ENCODE measurements at regions not wholly inside any gene's neighbourhood (a gene's known extent, or its start where the extent isn't known, plus 50 kb on each side); places are given as distances from the start of the nearest gene placed in this dataset.

GRCh38 chr1:234970401-234970730 is 158.3 kb downstream of the TOMM20 start:
- DNase-seq (ENCODE audit: low read depth): no peak
- in situ Hi-C loops (cut with HindIII; ENCODE audit: low pct_unique_long_range_greater_than_20kb, low sequenced_read_pairs): loop anchor here (25.0 kb wide), 2 partner anchors 258 to 358 kb away; partner anchors contain the start of gene IRF2BP2

GRCh38 chr1:234969581-234970400 is 158.8 kb downstream of the TOMM20 start:
- DNase-seq (ENCODE audit: low read depth): no peak
- in situ Hi-C loops (cut with HindIII; ENCODE audit: low pct_unique_long_range_greater_than_20kb, low sequenced_read_pairs): loop anchor here (25.0 kb wide), 2 partner anchors 257 to 357 kb away; partner anchors contain the start of gene IRF2BP2

- in situ Hi-C loops (cut with HindIII; ENCODE audit: low pct_unique_long_range_greater_than_20kb, low sequenced_read_pairs): loop anchor here (25.0 kb wide), 2 partner anchors 257 to 357 kb away; partner anchors contain the start of gene IRF2BP2
- no peak for DNase-seq (ENCODE audit: low read depth)
Observed at GRCh38 chr1:234969011-234969441, 159.6 kb downstream of the TOMM20 start.

- DNase-seq (ENCODE audit: low read depth): no peak
- in situ Hi-C loops (cut with HindIII; ENCODE audit: low pct_unique_long_range_greater_than_20kb, low sequenced_read_pairs): loop anchor here (25.0 kb wide), 2 partner anchors 256 to 356 kb away; partner anchors contain the start of gene IRF2BP2
Observed at GRCh38 chr1:234968451-234968850, 160.2 kb downstream of the TOMM20 start.

- in situ Hi-C loops (cut with HindIII; ENCODE audit: low pct_unique_long_range_greater_than_20kb, low sequenced_read_pairs): loop anchor here (25.0 kb wide), 2 partner anchors 255 to 355 kb away; partner anchors contain the start of gene IRF2BP2
- DNase-seq (ENCODE audit: low read depth): no peak
Observed at GRCh38 chr1:234967121-234967520, 161.5 kb downstream of the TOMM20 start.

GRCh38 chr1:234965111-234965510 is 163.5 kb downstream of the TOMM20 start:
- no peak for DNase-seq (ENCODE audit: low read depth)
- in situ Hi-C loops (cut with HindIII; ENCODE audit: low pct_unique_long_range_greater_than_20kb, low sequenced_read_pairs): loop anchor here (25.0 kb wide), 2 partner anchors 253 to 353 kb away; partner anchors contain the start of gene IRF2BP2

GRCh38 chr1:234963904-234964702 is 164.5 kb downstream of the TOMM20 start:
- no peak for DNase-seq (ENCODE audit: low read depth)
- in situ Hi-C loops (cut with HindIII; ENCODE audit: low pct_unique_long_range_greater_than_20kb, low sequenced_read_pairs): loop anchor here (25.0 kb wide), 2 partner anchors 252 to 352 kb away; partner anchors contain the start of gene IRF2BP2

GRCh38 chr1:234963180-234963903 is 165.3 kb downstream of the TOMM20 start:
- in situ Hi-C loops (cut with HindIII; ENCODE audit: low pct_unique_long_range_greater_than_20kb, low sequenced_read_pairs): loop anchor here (25.0 kb wide), 2 partner anchors 251 to 351 kb away; partner anchors contain the start of gene IRF2BP2
- peak; percentile 96 for DNase-seq (ENCODE audit: low read depth)

GRCh38 chr1:234962340-234962989 is 166.2 kb downstream of the TOMM20 start:
- in situ Hi-C loops (cut with HindIII; ENCODE audit: low pct_unique_long_range_greater_than_20kb, low sequenced_read_pairs): loop anchor here (25.0 kb wide), 2 partner anchors 250 to 350 kb away; partner anchors contain the start of gene IRF2BP2
- DNase-seq (ENCODE audit: low read depth): peak; percentile 95

- in situ Hi-C loops (cut with HindIII; ENCODE audit: low pct_unique_long_range_greater_than_20kb, low sequenced_read_pairs): loop anchor here (25.0 kb wide), 2 partner anchors 249 to 349 kb away; partner anchors contain the start of gene IRF2BP2
- peak; percentile 96 for DNase-seq (ENCODE audit: low read depth)
Observed at GRCh38 chr1:234961456-234962339, 166.9 kb downstream of the TOMM20 start.

GRCh38 chr1:234960722-234961455 is 167.7 kb downstream of the TOMM20 start:
- DNase-seq (ENCODE audit: low read depth): peak; percentile 79

GRCh38 chr1:234958706-234959657 is 169.7 kb downstream of the TOMM20 start:
- DNase-seq (ENCODE audit: low read depth): no peak
- in situ Hi-C loops (cut with HindIII; ENCODE audit: low pct_unique_long_range_greater_than_20kb, low sequenced_read_pairs): loop anchor here (25.0 kb wide), 2 partner anchors 247 to 347 kb away; partner anchors contain the start of gene IRF2BP2

More at GRCh38 chr1:234960722-234961455, 167.7 kb downstream of the TOMM20 start:
- in situ Hi-C loops (cut with HindIII; ENCODE audit: low pct_unique_long_range_greater_than_20kb, low sequenced_read_pairs): loop anchor here (25.0 kb wide), 2 partner anchors 249 to 349 kb away; partner anchors contain the start of gene IRF2BP2

- no peak for DNase-seq (ENCODE audit: low read depth)
- in situ Hi-C loops (cut with HindIII; ENCODE audit: low pct_unique_long_range_greater_than_20kb, low sequenced_read_pairs): loop anchor here (25.0 kb wide), 2 partner anchors 246 to 346 kb away; partner anchors contain the start of gene IRF2BP2
Observed at GRCh38 chr1:234958066-234958705, 170.5 kb downstream of the TOMM20 start.

Data from Caki2 (cell line).